Tibial nerve (tissue), 4 donors: ENCODE measurements at regions not wholly inside any gene's neighbourhood (a gene's known extent, or its start where the extent isn't known, plus 50 kb on each side); places are given as distances from the start of the nearest gene placed in this dataset.

Experiments
- DNase-seq, 2 donors: peaks; one replicate each; pipeline ENCODE4 v3.0.0-alpha.2; 2019; ENCODE audit warnings: low spot score in 2 of 2
- H3K27ac ChIP-seq, 4 donors: fragments of 200-600 bp; sonication (generic) in 3 of 4; one replicate each; pipeline ENCODE4 v1.5.1; 2017 to 2019; ENCODE audit warnings: mild to moderate bottlenecking in 1 of 4
- H3K27me3 ChIP-seq, 2 donors: fragments of 200-600 bp; sonication (generic) in 1 of 2; one replicate each; pipeline versions ENCODE4 v1.5.1 to v1.6.0; 2017 to 2019
- H3K36me3 ChIP-seq, 3 donors: fragments of 200-600 bp; sonication (generic); one replicate each; pipeline ENCODE4 v1.5.1; 2018 to 2019
- H3K4me1 ChIP-seq, 4 donors: fragments of 200-600 bp; sonication (generic) in 3 of 4; one replicate each; pipeline ENCODE4 v1.5.1; 2017 to 2019
- H3K4me3 ChIP-seq, 4 donors: fragments of 200-600 bp; sonication (generic) in 3 of 4; one replicate each; pipeline ENCODE4 v1.5.1; 2017 to 2019; ENCODE audit warnings: mild to moderate bottlenecking in 1 of 4, moderate library complexity in 1 of 4
- H3K9me3 ChIP-seq, 4 donors: fragments of 200-600 bp; sonication (generic) in 3 of 4; one replicate each; pipeline ENCODE4 v1.5.1; 2017 to 2019
- EP300 ChIP-seq, 2 donors: sonication (generic); formaldehyde crosslinking; IDR thresholded peaks; one replicate each; pipeline ENCODE4 v1.6.1; 2017; ENCODE audit warnings: antibody characterized with exemption in 2 of 2, mild to moderate bottlenecking in 1 of 2
- POLR2A ChIP-seq, 2 donors: fragments of 450-650 bp; IDR thresholded peaks; one replicate each; pipeline ENCODE4 v1.6.1; 2017; ENCODE audit warnings: antibody characterized with exemption in 2 of 2, mild to moderate bottlenecking in 2 of 2, moderate library complexity in 2 of 2
- WGBS, 2 donors: methylation state at CpG; one replicate each; pipeline ENCODE4 v1.1.5; 2018; 5-methylcytosine and 5-hydroxymethylcytosine counted together
- TF ChIP-seq, protein P1 (sequence below), 5 experiments: fragments of 200-600 bp in 3 of 5; fragments of 450-650 bp in 2 of 5; sonication (generic) in 3 of 5; IDR thresholded peaks; one replicate each; pipeline ENCODE4 v1.5.1; 2016 to 2019; ENCODE audit warnings: antibody characterized with exemption in 5 of 5, mild to moderate bottlenecking in 3 of 5, moderate library complexity in 2 of 5

DNA sequence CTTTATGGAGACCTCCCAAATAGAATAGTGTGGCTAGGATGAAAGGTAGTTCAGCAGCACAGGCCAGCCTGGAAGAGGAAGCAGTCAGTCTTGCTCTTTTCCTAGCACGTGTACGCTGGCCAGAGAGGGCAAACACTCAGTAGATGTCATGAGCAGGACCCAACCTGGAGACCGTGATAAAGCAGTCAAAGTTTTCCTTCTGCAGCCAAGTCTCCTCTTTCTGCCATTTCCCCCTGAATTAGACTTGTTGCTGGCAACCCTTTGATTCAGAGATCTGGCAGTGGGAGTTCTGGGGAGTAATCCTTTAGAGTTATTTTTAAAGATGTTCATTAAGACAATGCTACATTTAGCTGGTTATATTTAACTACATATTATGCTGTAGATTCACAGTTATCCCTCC lies 183.7 kb downstream of the EXOC5 start:
- Histone ChIP-seq H3K4me3 (no peak overlapping the region), H3K27me3 (no peaks in the 10 kb centered on the region), H3K9me3 (no peaks in the 10 kb centered on the region), H3K27ac (no peak overlapping the region), H3K4me1 (no peaks in the 10 kb centered on the region), H3K36me3 (no peaks in the 10 kb centered on the region)
- TF ChIP-seq, protein P1, sequence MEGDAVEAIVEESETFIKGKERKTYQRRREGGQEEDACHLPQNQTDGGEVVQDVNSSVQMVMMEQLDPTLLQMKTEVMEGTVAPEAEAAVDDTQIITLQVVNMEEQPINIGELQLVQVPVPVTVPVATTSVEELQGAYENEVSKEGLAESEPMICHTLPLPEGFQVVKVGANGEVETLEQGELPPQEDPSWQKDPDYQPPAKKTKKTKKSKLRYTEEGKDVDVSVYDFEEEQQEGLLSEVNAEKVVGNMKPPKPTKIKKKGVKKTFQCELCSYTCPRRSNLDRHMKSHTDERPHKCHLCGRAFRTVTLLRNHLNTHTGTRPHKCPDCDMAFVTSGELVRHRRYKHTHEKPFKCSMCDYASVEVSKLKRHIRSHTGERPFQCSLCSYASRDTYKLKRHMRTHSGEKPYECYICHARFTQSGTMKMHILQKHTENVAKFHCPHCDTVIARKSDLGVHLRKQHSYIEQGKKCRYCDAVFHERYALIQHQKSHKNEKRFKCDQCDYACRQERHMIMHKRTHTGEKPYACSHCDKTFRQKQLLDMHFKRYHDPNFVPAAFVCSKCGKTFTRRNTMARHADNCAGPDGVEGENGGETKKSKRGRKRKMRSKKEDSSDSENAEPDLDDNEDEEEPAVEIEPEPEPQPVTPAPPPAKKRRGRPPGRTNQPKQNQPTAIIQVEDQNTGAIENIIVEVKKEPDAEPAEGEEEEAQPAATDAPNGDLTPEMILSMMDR (IDR thresholded peaks at IDR 0.05) = no peak
- no peak for TF ChIP-seq EP300 (IDR thresholded peaks at IDR 0.05)
- no peak for TF ChIP-seq POLR2A (IDR thresholded peaks at IDR 0.05)
- no peak for DNase-seq
- 59 to 65% methylated on average over 3 of the region's 3 CpGs for WGBS, 2 donors

DNA sequence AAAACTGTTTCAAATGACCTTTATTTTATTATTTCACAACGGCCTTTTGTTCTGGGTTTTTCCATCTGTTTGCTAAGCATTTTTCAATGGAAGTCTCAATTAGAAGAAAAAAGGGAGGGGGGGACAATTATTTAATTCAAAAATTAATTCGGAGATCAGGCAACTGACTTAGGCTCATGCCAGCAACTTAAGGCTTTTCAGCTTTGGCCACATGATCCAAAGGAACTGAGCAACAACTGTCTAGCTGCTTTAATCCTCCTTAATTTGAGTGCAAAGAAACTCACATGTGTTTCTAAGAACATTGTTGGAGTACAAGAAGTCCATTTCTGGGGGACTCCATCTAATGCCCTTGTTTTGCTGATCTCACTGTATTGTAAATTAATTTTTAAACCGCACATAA lies 188.0 kb downstream of the EXOC5 start:
- TF ChIP-seq, protein P1 (IDR thresholded peaks at IDR 0.05) = no peak
- TF ChIP-seq EP300 (IDR thresholded peaks at IDR 0.05) = no peak
- TF ChIP-seq POLR2A (IDR thresholded peaks at IDR 0.05) = no peak
- H3K4me3 ChIP-seq = no peak overlapping the region
- no peaks in the 10 kb centered on the region for H3K4me1 ChIP-seq
- no peak overlapping the region for H3K27ac ChIP-seq
- DNase-seq = no peak
- H3K27me3 ChIP-seq = no peaks in the 10 kb centered on the region
- no peaks in the 10 kb centered on the region for H3K9me3 ChIP-seq
- H3K36me3 ChIP-seq = no peaks in the 10 kb centered on the region
- WGBS, 2 donors = 22 to 39% methylated on average over 3 of the region's 3 CpGs

DNA sequence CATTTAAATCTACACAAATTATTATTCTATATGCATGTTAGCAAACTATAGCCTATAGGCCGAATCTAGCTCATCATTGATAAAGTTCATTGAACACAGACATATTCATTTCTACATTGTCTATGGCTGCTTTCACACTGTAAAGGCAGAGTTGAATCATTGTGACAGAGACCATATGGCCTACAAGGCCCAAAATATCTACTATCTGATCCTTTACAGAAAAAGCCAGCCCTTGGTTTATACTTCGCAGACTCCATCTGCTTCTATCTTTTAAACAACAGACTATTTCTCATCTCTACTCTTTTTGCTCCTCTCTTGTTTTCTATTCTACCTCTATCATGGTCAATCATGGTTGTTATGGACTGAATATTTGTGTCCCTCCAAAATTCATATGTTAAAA lies 190.7 kb downstream of the EXOC5 start:
- WGBS, 2 donors = 66 to 69% methylated on average over 2 of the region's 2 CpGs
- H3K4me3 ChIP-seq = no peak overlapping the region
- no peak overlapping the region for H3K27ac ChIP-seq
- no peak for TF ChIP-seq POLR2A (IDR thresholded peaks at IDR 0.05)
- TF ChIP-seq, protein P1 (IDR thresholded peaks at IDR 0.05) = no peak
- TF ChIP-seq EP300 (IDR thresholded peaks at IDR 0.05) = no peak
- no peaks in the 10 kb centered on the region for H3K9me3 ChIP-seq
- no peak for DNase-seq
- H3K36me3 ChIP-seq = no peaks in the 10 kb centered on the region
- no peaks in the 10 kb centered on the region for H3K4me1 ChIP-seq
- no peaks in the 10 kb centered on the region for H3K27me3 ChIP-seq

DNA sequence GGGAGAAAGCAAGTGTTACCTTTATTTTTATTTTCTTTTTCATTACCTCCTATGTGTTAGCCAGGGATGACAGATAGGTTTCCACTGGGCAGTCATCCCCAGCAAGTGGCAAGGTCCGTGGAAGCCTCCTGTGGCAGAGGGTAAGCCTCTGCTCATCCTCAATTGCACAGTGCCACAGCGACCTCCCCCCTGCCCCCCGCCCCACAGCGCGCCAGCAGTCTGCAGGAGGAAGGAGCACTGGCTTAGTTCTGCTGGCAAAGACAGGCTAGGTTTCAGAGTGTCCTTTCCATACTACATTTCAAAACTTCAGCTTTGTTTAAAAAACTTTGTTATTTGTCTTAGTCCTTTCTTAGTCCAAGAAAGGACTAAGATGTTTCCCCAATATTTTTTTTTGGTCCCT lies 194.7 kb downstream of the EXOC5 start:
- TF ChIP-seq, protein P1 (IDR thresholded peaks at IDR 0.05) = no peak
- no peak for TF ChIP-seq POLR2A (IDR thresholded peaks at IDR 0.05)
- no peak for TF ChIP-seq EP300 (IDR thresholded peaks at IDR 0.05)
- Histone ChIP-seq H3K4me3 (no peak overlapping the region), H3K27ac (no peak overlapping the region), H3K4me1 (no peaks in the 10 kb centered on the region), H3K36me3 (no peaks in the 10 kb centered on the region), H3K27me3 (no peaks in the 10 kb centered on the region), H3K9me3 (no peaks in the 10 kb centered on the region)
- WGBS, 2 donors = 57 to 62% methylated on average over 5 of the region's 5 CpGs
- DNase-seq = no peak

DNA sequence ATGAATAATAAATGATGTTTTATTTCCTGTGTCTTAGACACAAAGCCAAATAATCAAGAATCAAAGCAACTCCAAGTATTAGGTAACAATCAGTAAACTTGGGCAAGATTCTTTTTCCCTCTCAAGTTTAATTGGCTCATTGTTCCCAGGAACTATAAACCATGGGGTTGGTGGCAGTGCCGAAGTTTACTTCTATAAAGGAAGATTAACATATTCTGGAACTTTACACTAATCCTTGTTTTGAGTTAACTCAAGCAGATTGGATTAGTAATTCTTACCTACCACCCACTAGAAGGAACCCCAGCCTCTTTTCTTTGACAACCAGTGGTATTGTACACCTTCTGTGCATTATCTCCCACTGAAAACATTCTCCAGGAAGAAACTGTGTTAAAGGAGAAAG lies 197.1 kb downstream of the EXOC5 start:
- no peak overlapping the region for H3K27ac ChIP-seq
- no peak overlapping the region for H3K4me3 ChIP-seq
- H3K27me3 ChIP-seq = no peaks in the 10 kb centered on the region
- 42 to 47% methylated on average over 1 of the region's 1 CpG for WGBS, 2 donors
- TF ChIP-seq, protein P1 (IDR thresholded peaks at IDR 0.05) = no peak
- TF ChIP-seq EP300 (IDR thresholded peaks at IDR 0.05) = no peak
- TF ChIP-seq POLR2A (IDR thresholded peaks at IDR 0.05) = no peak
- H3K4me1 ChIP-seq = no peaks in the 10 kb centered on the region
- no peak for DNase-seq
- no peaks in the 10 kb centered on the region for H3K9me3 ChIP-seq
- H3K36me3 ChIP-seq = no peaks in the 10 kb centered on the region
